Calu3 (cell line): ENCODE measurements at regions not wholly inside any gene's neighbourhood (a gene's known extent, or its start where the extent isn't known, plus 50 kb on each side); places are given as distances from the start of the nearest gene placed in this dataset.

Experiments used
- BruUV-seq: library from RNA; stranded (reverse); fragments of 400-500 nt; replicated peaks from 2 replicates; lab custom pipeline; 2021; lab: Mats Ljungman, UMichigan
- CTCF ChIA-PET: fragments of 300-600 bp; sonication (Branson Sonifier 250); formaldehyde crosslinking; loops from one replicate; lab custom pipeline; 2022; ENCODE audit warnings: antibody characterized with exemption; lab: Charles Lee
- DNase-seq: peaks from one replicate; pipeline ENCODE4 v3.0.0; 2022
- H3K27ac Mint-ChIP-seq: one replicate; pipeline ENCODE4 v1.8.0; 2022; ENCODE audit warnings: mixed read lengths; ENCODE audit not compliant: unreplicated experiment
- H3K27me3 Mint-ChIP-seq: one replicate; pipeline ENCODE4 v1.8.0; 2022; ENCODE audit warnings: mixed read lengths; ENCODE audit not compliant: unreplicated experiment
- H3K36me3 Mint-ChIP-seq: one replicate; pipeline ENCODE4 v1.8.0; 2022; ENCODE audit warnings: mild to moderate bottlenecking, moderate library complexity, mixed read lengths; ENCODE audit not compliant: insufficient read depth, unreplicated experiment
- H3K4me1 Mint-ChIP-seq: one replicate; pipeline ENCODE4 v1.8.0; 2022; ENCODE audit warnings: mild to moderate bottlenecking, low read depth, mixed read lengths; ENCODE audit not compliant: unreplicated experiment
- H3K4me3 Mint-ChIP-seq: one replicate; pipeline ENCODE4 v1.8.0; 2022; ENCODE audit warnings: mild to moderate bottlenecking, low read depth, moderate library complexity, mixed read lengths; ENCODE audit not compliant: unreplicated experiment
- H3K9me3 Mint-ChIP-seq: one replicate; pipeline ENCODE4 v1.8.0; 2022; ENCODE audit warnings: low read depth, mixed read lengths; ENCODE audit not compliant: unreplicated experiment
- intact Hi-C: fragments of 100-400 bp; cut with micrococcal nuclease; formaldehyde crosslinking; loops from one replicate; pipeline ENCODE4 v1.10.0; 2022; ENCODE audit not compliant: unreplicated experiment
- TF ChIP-seq, protein P1 (sequence below): fragments of 200-600 bp; IDR thresholded peaks from one replicate; pipeline ENCODE4 v1.8.0; 2022; ENCODE audit warnings: antibody characterized with exemption; ENCODE audit not compliant: unreplicated experiment

DNA sequence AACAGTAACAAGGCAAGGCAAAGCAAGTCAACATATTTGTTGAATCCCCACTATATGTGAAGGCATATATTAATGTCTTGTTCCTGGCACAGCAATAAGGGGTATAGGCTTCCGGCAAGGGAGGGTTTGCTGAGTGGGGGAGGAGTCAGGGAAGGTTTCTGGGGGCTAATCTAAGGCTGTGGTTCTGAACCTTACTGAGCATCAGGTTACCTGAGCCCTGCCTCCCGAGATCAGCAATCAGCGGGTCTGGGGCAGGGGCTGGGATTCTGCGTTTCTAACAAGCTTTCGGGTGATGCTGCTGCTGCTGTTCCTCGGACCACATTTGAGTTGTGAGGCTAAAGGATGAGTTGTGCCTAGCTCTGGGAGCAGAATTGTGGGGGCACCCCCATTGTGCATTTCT, 401.7 kb upstream of the SPRED2 start:
- Mint-ChIP-seq H3K4me1 (no peaks in the 10 kb centered on the region), H3K9me3 (no peaks in the 10 kb centered on the region), H3K27ac (no peak overlapping the region), H3K4me3 (no peak overlapping the region), H3K27me3 (peaks cover 42% of the 10 kb centered on the region), H3K36me3 (no peaks in the 10 kb centered on the region)
- no TSS peak for BruUV-seq
- CTCF ChIA-PET: no interaction called here
- DNase-seq: no peak
- intact Hi-C loops: no loop called here
- TF ChIP-seq, protein P1, sequence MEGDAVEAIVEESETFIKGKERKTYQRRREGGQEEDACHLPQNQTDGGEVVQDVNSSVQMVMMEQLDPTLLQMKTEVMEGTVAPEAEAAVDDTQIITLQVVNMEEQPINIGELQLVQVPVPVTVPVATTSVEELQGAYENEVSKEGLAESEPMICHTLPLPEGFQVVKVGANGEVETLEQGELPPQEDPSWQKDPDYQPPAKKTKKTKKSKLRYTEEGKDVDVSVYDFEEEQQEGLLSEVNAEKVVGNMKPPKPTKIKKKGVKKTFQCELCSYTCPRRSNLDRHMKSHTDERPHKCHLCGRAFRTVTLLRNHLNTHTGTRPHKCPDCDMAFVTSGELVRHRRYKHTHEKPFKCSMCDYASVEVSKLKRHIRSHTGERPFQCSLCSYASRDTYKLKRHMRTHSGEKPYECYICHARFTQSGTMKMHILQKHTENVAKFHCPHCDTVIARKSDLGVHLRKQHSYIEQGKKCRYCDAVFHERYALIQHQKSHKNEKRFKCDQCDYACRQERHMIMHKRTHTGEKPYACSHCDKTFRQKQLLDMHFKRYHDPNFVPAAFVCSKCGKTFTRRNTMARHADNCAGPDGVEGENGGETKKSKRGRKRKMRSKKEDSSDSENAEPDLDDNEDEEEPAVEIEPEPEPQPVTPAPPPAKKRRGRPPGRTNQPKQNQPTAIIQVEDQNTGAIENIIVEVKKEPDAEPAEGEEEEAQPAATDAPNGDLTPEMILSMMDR: no peak

DNA sequence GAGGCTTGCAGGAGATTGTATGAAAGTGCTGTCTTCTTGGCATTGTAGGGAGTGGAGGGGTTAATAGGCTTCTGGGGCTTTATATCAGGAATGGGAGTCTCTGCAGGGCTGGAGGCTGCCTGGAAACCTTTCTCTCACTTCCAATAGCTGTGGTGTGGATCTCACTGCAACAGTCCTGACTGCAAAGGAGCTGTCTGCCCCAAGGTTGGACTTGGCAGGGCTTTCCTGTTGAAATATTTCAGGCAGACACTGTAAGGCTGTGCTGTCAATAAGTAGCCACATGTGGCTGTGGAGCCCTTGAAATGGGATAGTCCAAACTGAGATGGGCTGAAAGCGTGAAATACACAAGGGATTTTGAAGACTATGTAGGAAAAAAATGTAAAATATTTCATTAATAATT, 399.1 kb upstream of the SPRED2 start:
- BruUV-seq: no TSS peak
- Mint-ChIP-seq H3K27me3 (peaks cover 68% of the 10 kb centered on the region), H3K4me1 (no peaks in the 10 kb centered on the region), H3K36me3 (no peaks in the 10 kb centered on the region), H3K9me3 (no peaks in the 10 kb centered on the region), H3K4me3 (no peak overlapping the region), H3K27ac (no peak overlapping the region)
- TF ChIP-seq, protein P1: no peak
- CTCF ChIA-PET: interaction anchor here (0.5 kb wide), 1 partner anchor 164 kb away, joined by 3 read pairs; no protein-coding TSS in a partner anchor
- DNase-seq: no peak
- intact Hi-C loops: no loop called here

DNA sequence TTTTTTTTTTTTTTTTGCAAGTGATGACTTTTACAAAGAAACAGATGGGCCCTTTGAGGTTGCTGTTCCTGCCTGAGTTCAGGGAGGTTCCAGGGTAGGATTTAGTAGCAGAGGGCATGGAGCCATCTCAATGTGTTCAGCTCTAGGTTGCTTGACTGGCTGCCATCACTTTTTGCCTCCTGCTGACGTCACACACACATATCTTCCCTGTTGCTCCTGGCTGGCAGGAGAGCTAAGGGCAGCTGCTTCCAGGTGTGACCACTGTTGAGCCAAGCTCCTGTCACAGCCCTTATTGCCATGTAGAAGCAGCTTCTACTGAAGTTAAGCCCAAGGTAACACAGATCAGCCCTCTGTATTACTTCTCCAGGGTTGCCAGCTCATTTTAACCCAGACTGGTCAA, 394.2 kb upstream of the SPRED2 start:
- H3K4me1 Mint-ChIP-seq: no peaks in the 10 kb centered on the region
- CTCF ChIA-PET: no interaction called here
- no peaks in the 10 kb centered on the region for H3K9me3 Mint-ChIP-seq
- peaks cover 53% of the 10 kb centered on the region for H3K27me3 Mint-ChIP-seq
- intact Hi-C loops: no loop called here
- H3K4me3 Mint-ChIP-seq: no peak overlapping the region
- no peaks in the 10 kb centered on the region for H3K36me3 Mint-ChIP-seq
- no TSS peak for BruUV-seq
- no peak overlapping the region for H3K27ac Mint-ChIP-seq
- TF ChIP-seq, protein P1: no peak
- DNase-seq: no peak

DNA sequence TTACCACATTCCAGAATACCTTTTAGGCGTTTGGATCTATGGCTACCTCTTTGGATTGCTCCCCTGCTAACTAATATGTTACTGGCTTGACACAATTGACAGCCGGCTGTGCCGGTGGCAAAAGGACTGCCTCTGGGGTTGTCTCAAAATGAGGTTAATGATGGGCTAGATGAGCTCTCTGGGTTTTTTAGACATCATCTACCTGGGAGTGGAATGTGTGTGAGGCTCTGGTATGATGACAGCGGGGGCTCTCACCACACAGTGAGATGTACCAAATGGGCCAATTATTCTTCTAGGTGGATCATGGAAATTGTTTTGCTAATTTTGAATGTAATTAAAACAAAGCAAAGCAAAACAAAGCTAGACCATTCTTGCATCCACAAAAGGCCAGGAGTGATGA, 391.1 kb upstream of the SPRED2 start:
- Mint-ChIP-seq H3K9me3 (no peaks in the 10 kb centered on the region), H3K36me3 (no peaks in the 10 kb centered on the region), H3K27ac (no peak overlapping the region), H3K4me3 (no peak overlapping the region), H3K4me1 (no peaks in the 10 kb centered on the region), H3K27me3 (peaks cover 36% of the 10 kb centered on the region)
- CTCF ChIA-PET: no interaction called here
- no peak for DNase-seq
- intact Hi-C loops: no loop called here
- BruUV-seq: no TSS peak
- TF ChIP-seq, protein P1: no peak
